ENCODE measurements at regions not wholly inside any gene's neighbourhood (a gene's known extent, or its start where the extent isn't known, plus 50 kb on each side); places are given as distances from the start of the nearest gene placed in this dataset.
"Not testable (repeated sequence)": the region's sequence is repeated elsewhere in the genome, so short reads cannot be mapped to it uniquely, and the experiment has no call there.

GRCh38 chr5:19142713-19143414, 845.1 kb downstream of the CDH18 start:
- not testable (repeated sequence) for H3K27me3 ChIP-seq (ENCODE audit: insufficient read depth, low read length); H3K4me1 Mint-ChIP-seq; H3K79me1 ChIP-seq (ENCODE audit: insufficient read depth, low read depth, low read length, poor library complexity, severe bottlenecking); H2AFZ ChIP-seq (ENCODE audit: low read length); H3K27ac Mint-ChIP-seq; H3K4me2 ChIP-seq (ENCODE audit: insufficient read depth, insufficient read length, low read length); H3K14ac ChIP-seq (ENCODE audit: insufficient read depth, low read length); H3K36me3 Mint-ChIP-seq (ENCODE audit: insufficient read depth in 1 of 3, low read depth in 3 of 3); H2BK120ac ChIP-seq (ENCODE audit: low read depth, low read length, poor library complexity, severe bottlenecking); H3K9ac ChIP-seq (ENCODE audit: extremely low read depth, insufficient read length, low read length); H3K27me3 Mint-ChIP-seq (ENCODE audit: low read depth); H3K56ac ChIP-seq (ENCODE audit: insufficient read length, low read depth, low read length); H3K27ac ChIP-seq (ENCODE audit: insufficient read length, low read depth, low read length); H4K91ac ChIP-seq (ENCODE audit: insufficient read length, low read depth, low read length); H2BK5ac ChIP-seq (ENCODE audit: insufficient read length, low read length); H3K4ac ChIP-seq (ENCODE audit: low read depth, low read length); H3T11ph ChIP-seq (ENCODE audit: low read length); H4K20me1 ChIP-seq (ENCODE audit: control insufficient read depth, insufficient read depth, insufficient read length); H4K8ac ChIP-seq (replicated peaks; ENCODE audit: insufficient read length, low read depth, low read length); H3K4me3 Mint-ChIP-seq; H3K79me2 ChIP-seq (ENCODE audit: insufficient read depth, low read length); H3K4me1 ChIP-seq (ENCODE audit: insufficient read depth, low read length); H3K23ac ChIP-seq (ENCODE audit: insufficient read length, low read depth, low read length); H2BK12ac ChIP-seq (ENCODE audit: insufficient read length, low read depth, low read length); DNase-seq; H3K23me2 ChIP-seq (ENCODE audit: insufficient read length, low read depth, low read length, poor library complexity, severe bottlenecking); H4K5ac ChIP-seq (ENCODE audit: insufficient read length, low read depth, low read length); H3K9me3 Mint-ChIP-seq; H3K9me3 ChIP-seq (ENCODE audit: control insufficient read depth, low read depth, low read length); H2BK15ac ChIP-seq (ENCODE audit: low read depth, low read length); H2BK20ac ChIP-seq (ENCODE audit: low read depth, low read length, poor library complexity, severe bottlenecking); H2AK5ac ChIP-seq (ENCODE audit: insufficient read length, low read length); H3K18ac ChIP-seq (ENCODE audit: insufficient read length, low read depth, low read length)
- no CpG with 5 or more reads among the region's 38 CpGs for WGBS (ENCODE audit: extremely low coverage, insufficient read length, low lambda C conversion rate)

All from H9 (cell line).